ENCODE measurements at regions not wholly inside any gene's neighbourhood (a gene's known extent, or its start where the extent isn't known, plus 50 kb on each side); places are given as distances from the start of the nearest gene placed in this dataset.
A peak's percentile ranks its signal among the peaks of the same experiment; 100 is the strongest.
"Not testable (repeated sequence)": the region's sequence is repeated elsewhere in the genome, so short reads cannot be mapped to it uniquely, and the experiment has no call there.

GRCh38 chr21:10377758-10378157, 143.6 kb upstream of the TPTE start:
- TF ChIP-seq ZNF121 (CRISPR knock-in tag; conservative IDR thresholded peaks at IDR 0.05) = peak; percentile 65; the same call in 1 of the 2 replicates
- H3K9me3 ChIP-seq (replicated peaks; ENCODE audit: control insufficient read depth, insufficient read depth, low read depth, low read length); FAIRE-seq; H3K4me2 ChIP-seq (ENCODE audit: insufficient read depth, low read length); H4K20me1 ChIP-seq (replicated peaks; ENCODE audit: control insufficient read depth, insufficient read depth, low read length); H3K9me1 ChIP-seq (ENCODE audit: control insufficient read depth, insufficient read depth, low read length); CTCF ChIA-PET (ENCODE audit: low intra/inter-chr PET ratio); POLR2A ChIA-PET; H3K27ac ChIP-seq (ENCODE audit: extremely low read depth, low read depth, low read length); DNase-seq (ENCODE audit: extremely low read depth in 1 of 4, low spot score in 3 of 4); H3K79me2 ChIP-seq (ENCODE audit: control insufficient read depth, insufficient read depth, low read length); H2AFZ ChIP-seq (ENCODE audit: low read depth, low read length); H3K4me3 ChIP-seq; H3K9ac ChIP-seq (ENCODE audit: insufficient read depth in 1 of 2, low read depth in 2 of 2, low read length in 2 of 2); H3K4me1 ChIP-seq (replicated peaks in 1 of 2; ENCODE audit: control insufficient read depth in 2 of 2, insufficient read depth in 2 of 2, low read length in 2 of 2); H3K36me3 ChIP-seq (ENCODE audit: control insufficient read depth, insufficient read depth, low read length); ATAC-seq; intact Hi-C loops (cut with micrococcal nuclease); H3K27me3 ChIP-seq (ENCODE audit: control insufficient read depth in 2 of 2, insufficient read depth in 2 of 2, low read length in 2 of 2); BruUV-seq (replicated peaks); in situ Hi-C loops (cut with MboI): not testable (repeated sequence)
- 2% methylated on average over 10 of the region's 10 CpGs for WGBS (ENCODE audit: insufficient coverage, low coverage, missing lambda C conversion rate)

GRCh38 chr21:10379816-10380215, 141.6 kb upstream of the TPTE start:
- in situ Hi-C loops (cut with MboI); DNase-seq (ENCODE audit: extremely low read depth in 1 of 4, low spot score in 3 of 4); ATAC-seq; BruUV-seq (replicated peaks); H4K20me1 ChIP-seq (replicated peaks; ENCODE audit: control insufficient read depth, insufficient read depth, low read length); H3K9ac ChIP-seq (ENCODE audit: insufficient read depth in 1 of 2, low read depth in 2 of 2, low read length in 2 of 2); H3K9me1 ChIP-seq (ENCODE audit: control insufficient read depth, insufficient read depth, low read length); H3K4me1 ChIP-seq (replicated peaks in 1 of 2; ENCODE audit: control insufficient read depth in 2 of 2, insufficient read depth in 2 of 2, low read length in 2 of 2); POLR2A ChIA-PET; H3K27ac ChIP-seq (ENCODE audit: extremely low read depth, low read depth, low read length); intact Hi-C loops (cut with micrococcal nuclease); H3K79me2 ChIP-seq (ENCODE audit: control insufficient read depth, insufficient read depth, low read length); H3K4me2 ChIP-seq (ENCODE audit: insufficient read depth, low read length); H3K36me3 ChIP-seq (ENCODE audit: control insufficient read depth, insufficient read depth, low read length); FAIRE-seq; CTCF ChIA-PET (ENCODE audit: low intra/inter-chr PET ratio); H3K4me3 ChIP-seq; H2AFZ ChIP-seq (ENCODE audit: low read depth, low read length); H3K27me3 ChIP-seq (ENCODE audit: control insufficient read depth in 2 of 2, insufficient read depth in 2 of 2, low read length in 2 of 2); H3K9me3 ChIP-seq (replicated peaks; ENCODE audit: control insufficient read depth, insufficient read depth, low read depth, low read length): not testable (repeated sequence)
- WGBS (ENCODE audit: insufficient coverage, low coverage, missing lambda C conversion rate) = 12% methylated on average over 9 of the region's 9 CpGs

- FAIRE-seq; H4K20me1 ChIP-seq (replicated peaks; ENCODE audit: control insufficient read depth, insufficient read depth, low read length); BruUV-seq (replicated peaks); H3K27me3 ChIP-seq (ENCODE audit: control insufficient read depth in 2 of 2, insufficient read depth in 2 of 2, low read length in 2 of 2); DNase-seq (ENCODE audit: extremely low read depth in 1 of 4, low spot score in 3 of 4); H3K4me3 ChIP-seq; H3K79me2 ChIP-seq (ENCODE audit: control insufficient read depth, insufficient read depth, low read length); H2AFZ ChIP-seq (ENCODE audit: low read depth, low read length); ATAC-seq; in situ Hi-C loops (cut with MboI); H3K9ac ChIP-seq (ENCODE audit: insufficient read depth in 1 of 2, low read depth in 2 of 2, low read length in 2 of 2); POLR2A ChIA-PET; H3K9me1 ChIP-seq (ENCODE audit: control insufficient read depth, insufficient read depth, low read length); H3K9me3 ChIP-seq (replicated peaks; ENCODE audit: control insufficient read depth, insufficient read depth, low read depth, low read length); H3K4me1 ChIP-seq (replicated peaks in 1 of 2; ENCODE audit: control insufficient read depth in 2 of 2, insufficient read depth in 2 of 2, low read length in 2 of 2); H3K36me3 ChIP-seq (ENCODE audit: control insufficient read depth, insufficient read depth, low read length); intact Hi-C loops (cut with micrococcal nuclease); H3K27ac ChIP-seq (ENCODE audit: extremely low read depth, low read depth, low read length); H3K4me2 ChIP-seq (ENCODE audit: insufficient read depth, low read length); CTCF ChIA-PET (ENCODE audit: low intra/inter-chr PET ratio): not testable (repeated sequence)
- WGBS (ENCODE audit: insufficient coverage, low coverage, missing lambda C conversion rate) = 21% methylated on average over 6 of the region's 6 CpGs
Measured at GRCh38 chr21:10381687-10382060, 139.7 kb upstream of the TPTE start.

GRCh38 chr21:10382135-10382534, 139.2 kb upstream of the TPTE start:
- in situ Hi-C loops (cut with MboI); BruUV-seq (replicated peaks); ATAC-seq: not testable (repeated sequence)

More at GRCh38 chr21:10382135-10382534, 139.2 kb upstream of the TPTE start:
- H3K79me2 ChIP-seq (ENCODE audit: control insufficient read depth, insufficient read depth, low read length); H3K9me1 ChIP-seq (ENCODE audit: control insufficient read depth, insufficient read depth, low read length); H3K4me3 ChIP-seq; H3K4me1 ChIP-seq (replicated peaks in 1 of 2; ENCODE audit: control insufficient read depth in 2 of 2, insufficient read depth in 2 of 2, low read length in 2 of 2); CTCF ChIA-PET (ENCODE audit: low intra/inter-chr PET ratio); H3K27me3 ChIP-seq (ENCODE audit: control insufficient read depth in 2 of 2, insufficient read depth in 2 of 2, low read length in 2 of 2); H3K27ac ChIP-seq (ENCODE audit: extremely low read depth, low read depth, low read length); DNase-seq (ENCODE audit: extremely low read depth in 1 of 4, low spot score in 3 of 4); intact Hi-C loops (cut with micrococcal nuclease); H3K9ac ChIP-seq (ENCODE audit: insufficient read depth in 1 of 2, low read depth in 2 of 2, low read length in 2 of 2); FAIRE-seq; H3K4me2 ChIP-seq (ENCODE audit: insufficient read depth, low read length); H3K36me3 ChIP-seq (ENCODE audit: control insufficient read depth, insufficient read depth, low read length); H3K9me3 ChIP-seq (replicated peaks; ENCODE audit: control insufficient read depth, insufficient read depth, low read depth, low read length); H4K20me1 ChIP-seq (replicated peaks; ENCODE audit: control insufficient read depth, insufficient read depth, low read length); POLR2A ChIA-PET; H2AFZ ChIP-seq (ENCODE audit: low read depth, low read length): not testable (repeated sequence)
- WGBS (ENCODE audit: insufficient coverage, low coverage, missing lambda C conversion rate) = 10% methylated on average over 8 of the region's 8 CpGs
